Fibroblast of lung (primary cell): ENCODE measurements at regions not wholly inside any gene's neighbourhood (a gene's known extent, or its start where the extent isn't known, plus 50 kb on each side); places are given as distances from the start of the nearest gene placed in this dataset.

Experiments used
- DNase-seq, 2 donors: peaks; one replicate each; pipeline versions ENCODE4 v3.0.0 to v3.0.0-alpha.2; 2010; ENCODE audit warnings: low read depth in 2 of 2
- H2AFZ ChIP-seq: 2 replicates; pipeline ENCODE4 v1.5.1; 2012; ENCODE audit warnings: low read length, control low read depth, inconsistent platforms
- H3K27ac ChIP-seq: 2 replicates; pipeline ENCODE4 v1.5.1; 2011; ENCODE audit warnings: low read length, control low read depth; ENCODE audit not compliant: insufficient read depth
- H3K27me3 ChIP-seq: 2 replicates; pipeline ENCODE4 v1.5.1; 2011; ENCODE audit warnings: mild to moderate bottlenecking, low read length; ENCODE audit not compliant: control insufficient read depth, insufficient read depth
- H3K36me3 ChIP-seq: 2 replicates; pipeline ENCODE4 v1.5.1; 2011; ENCODE audit warnings: low read length; ENCODE audit not compliant: control insufficient read depth, insufficient read depth
- H3K4me1 ChIP-seq: 2 replicates; pipeline ENCODE4 v1.5.1; 2011; ENCODE audit warnings: low read length; ENCODE audit not compliant: control insufficient read depth, insufficient read depth; ENCODE audit errors: extremely low read depth
- H3K4me2 ChIP-seq: 2 replicates; pipeline ENCODE4 v1.5.1; 2011; ENCODE audit warnings: low read length, control low read depth; ENCODE audit not compliant: insufficient read depth; ENCODE audit errors: extremely low read depth
- H3K4me3 ChIP-seq, 4 experiments: fragments of 200-600 bp in 1 of 4; sonication (generic) in 1 of 4; replicated peaks in 1 of 4; 2 replicates each; pipeline ENCODE4 v1.5.1; 2011 to 2016; ENCODE audit warnings: low read length in 4 of 4, low read depth in 3 of 4, mild to moderate bottlenecking in 3 of 4, control low read depth in 2 of 4, inconsistent platforms in 1 of 4, mixed read lengths in 1 of 4; ENCODE audit not compliant: insufficient read depth in 1 of 4; ENCODE audit errors: control extremely low read depth in 1 of 4
- H3K79me2 ChIP-seq: 2 replicates; pipeline ENCODE4 v1.5.1; 2012; ENCODE audit warnings: mild to moderate bottlenecking, low read length, inconsistent platforms; ENCODE audit not compliant: control insufficient read depth, insufficient read depth
- H3K9ac ChIP-seq: 2 replicates; pipeline ENCODE4 v1.5.1; 2011; ENCODE audit warnings: mild to moderate bottlenecking, low read length, control low read depth; ENCODE audit not compliant: insufficient read depth
- H3K9me3 ChIP-seq: 2 replicates; pipeline ENCODE4 v1.5.1; 2012; ENCODE audit warnings: low read depth, low read length; ENCODE audit not compliant: control insufficient read depth, insufficient read depth
- H4K20me1 ChIP-seq: 2 replicates; pipeline ENCODE4 v1.5.1; 2011; ENCODE audit warnings: low read length; ENCODE audit not compliant: control insufficient read depth, insufficient read depth; ENCODE audit errors: extremely low read depth
- CTCF ChIP-seq, 2 donors: IDR thresholded peaks in 1 of 2; conservative IDR thresholded peaks in 1 of 2; 1 replicate in 1 of 2; 2 replicates in 1 of 2; pipeline ENCODE4 v1.5.1; 2011 to 2012; ENCODE audit warnings: low read length in 2 of 2, control low read depth in 1 of 2, inconsistent platforms in 1 of 2, low read depth in 1 of 2, mild to moderate bottlenecking in 1 of 2
- EZH2 ChIP-seq: IDR thresholded peaks from 2 replicates; pipeline ENCODE4 v1.5.1; 2012; ENCODE audit warnings: low read length, control low read depth, mild to moderate bottlenecking; ENCODE audit errors: missing control alignments

GRCh38 chr16:86060381-86061317, 161.7 kb downstream of the IRF8 start:
- H3K79me2 ChIP-seq, result no peaks in the 10 kb centered on the region
- TF ChIP-seq EZH2, result no peak
- no peak for TF ChIP-seq CTCF (conservative IDR thresholded peaks at IDR 0.05 in 1 of 2, IDR thresholded peaks at IDR 0.05 in 1 of 2; ENCODE audit: low read depth in 1 of 2, low read length in 2 of 2)
- H3K36me3 ChIP-seq, result no peaks in the 10 kb centered on the region
- no peak overlapping the region for H3K9ac ChIP-seq
- H3K4me1 ChIP-seq, result no peaks in the 10 kb centered on the region
- H4K20me1 ChIP-seq, result no peaks in the 10 kb centered on the region
- DNase-seq, result no peak
- H3K9me3 ChIP-seq, result no peaks in the 10 kb centered on the region
- no peak overlapping the region for H2AFZ ChIP-seq
- H3K4me3 ChIP-seq, result no peak overlapping the region
- H3K27ac ChIP-seq, result no peak overlapping the region
- H3K27me3 ChIP-seq, result peaks cover 13% of the 10 kb centered on the region
- H3K4me2 ChIP-seq, result no peak overlapping the region

GRCh38 chr16:86061318-86061695, 162.3 kb downstream of the IRF8 start:
- Histone ChIP-seq H3K4me3 (no peak overlapping the region), H3K9me3 (no peaks in the 10 kb centered on the region)

GRCh38 chr16:86061721-86062120, 162.8 kb downstream of the IRF8 start:
- no peak overlapping the region for H3K4me3 ChIP-seq
- no peak overlapping the region for H2AFZ ChIP-seq
- no peak for DNase-seq
- H3K4me2 ChIP-seq, result no peak overlapping the region
- H3K9me3 ChIP-seq, result no peaks in the 10 kb centered on the region
- peaks cover 13% of the 10 kb centered on the region for H3K27me3 ChIP-seq
- no peaks in the 10 kb centered on the region for H4K20me1 ChIP-seq
- no peak overlapping the region for H3K9ac ChIP-seq
- TF ChIP-seq EZH2 (no peak), CTCF (conservative IDR thresholded peaks at IDR 0.05 in 1 of 2, IDR thresholded peaks at IDR 0.05 in 1 of 2; ENCODE audit: low read depth in 1 of 2, low read length in 2 of 2) (no peak)
- H3K4me1 ChIP-seq, result no peaks in the 10 kb centered on the region
- H3K79me2 ChIP-seq, result no peaks in the 10 kb centered on the region
- no peak overlapping the region for H3K27ac ChIP-seq
- no peaks in the 10 kb centered on the region for H3K36me3 ChIP-seq

More at GRCh38 chr16:86061318-86061695, 162.3 kb downstream of the IRF8 start:
- no peaks in the 10 kb centered on the region for H4K20me1 ChIP-seq
- H3K79me2 ChIP-seq, result no peaks in the 10 kb centered on the region
- TF ChIP-seq EZH2 (no peak), CTCF (conservative IDR thresholded peaks at IDR 0.05 in 1 of 2, IDR thresholded peaks at IDR 0.05 in 1 of 2; ENCODE audit: low read depth in 1 of 2, low read length in 2 of 2) (no peak)
- no peak overlapping the region for H3K9ac ChIP-seq
- H3K4me2 ChIP-seq, result no peak overlapping the region
- peaks cover 13% of the 10 kb centered on the region for H3K27me3 ChIP-seq
- H2AFZ ChIP-seq, result no peak overlapping the region
- H3K4me1 ChIP-seq, result no peaks in the 10 kb centered on the region
- no peaks in the 10 kb centered on the region for H3K36me3 ChIP-seq
- no peak for DNase-seq
- no peak overlapping the region for H3K27ac ChIP-seq
